Heart right ventricle (tissue), 16 donors: ENCODE measurements at regions not wholly inside any gene's neighbourhood (a gene's known extent, or its start where the extent isn't known, plus 50 kb on each side); places are given as distances from the start of the nearest gene placed in this dataset.

Experiments used
- ATAC-seq, 8 donors: fragments of 200-7000 bp; cut with Tn5 transposase; one replicate each; pipeline ENCODE4 v1.9.1; 2020; ENCODE audit warnings: mild to moderate bottlenecking in 8 of 8, moderate library complexity in 8 of 8, moderate number of reproducible peaks in 1 of 8
- DNase-seq, 2 donors: peaks; one replicate each; pipeline ENCODE4 v3.0.0-alpha.2; 2020
- H3K27ac ChIP-seq, 10 donors: fragments of 200-600 bp; sonication (generic) in 2 of 10; one replicate each; pipeline versions ENCODE4 v1.5.0 to v1.8.0; 2020 to 2022; ENCODE audit warnings: mild to moderate bottlenecking in 3 of 10
- H3K27me3 ChIP-seq, 7 donors: fragments of 200-600 bp; one replicate each; pipeline ENCODE4 v1.8.0; 2021 to 2022; ENCODE audit warnings: mild to moderate bottlenecking in 2 of 7
- H3K36me3 ChIP-seq, 9 donors: fragments of 200-600 bp; sonication (generic) in 1 of 9; one replicate each; pipeline versions ENCODE4 v1.5.0 to v1.8.0; 2020 to 2022; ENCODE audit warnings: mild to moderate bottlenecking in 2 of 9
- H3K4me1 ChIP-seq, 9 donors: fragments of 200-600 bp; sonication (generic) in 1 of 9; one replicate each; pipeline versions ENCODE4 v1.5.0 to v1.8.0; 2020 to 2022; ENCODE audit warnings: mild to moderate bottlenecking in 4 of 9
- H3K4me3 ChIP-seq, 10 donors: fragments of 200-600 bp; sonication (generic) in 2 of 10; one replicate each; pipeline versions ENCODE4 v1.5.0 to v1.8.0; 2020 to 2022; ENCODE audit warnings: mild to moderate bottlenecking in 7 of 10, moderate library complexity in 2 of 10
- H3K9me3 ChIP-seq, 11 donors: fragments of 200-600 bp in 10 of 11; sonication (generic) in 2 of 11; one replicate each; pipeline versions ENCODE4 v1.5.0 to v1.8.0; 2013 to 2022; ENCODE audit warnings: mild to moderate bottlenecking in 2 of 11, control low read depth in 1 of 11, moderate library complexity in 1 of 11
- WGBS, 2 donors: extraction: QIAGEN DNeasy Blood & Tissue Kit; methylation state at CpG; one replicate each; pipeline ENCODE4 v1.1.7; 2013; ENCODE audit warnings: inconsistent platforms in 1 of 2; 5-methylcytosine and 5-hydroxymethylcytosine counted together
- intact Hi-C, 10 donors: fragments of 100-400 bp; cut with DNase I; formaldehyde crosslinking; loops; one replicate each; pipeline versions ENCODE4 v1.11.1 to v1.14.2; 2022
- TF ChIP-seq, protein P1 (sequence below), 9 donors: fragments of 200-600 bp; sonication (generic) in 2 of 9; IDR thresholded peaks; one replicate each; pipeline versions ENCODE4 v1.5.0 to v1.8.0; 2021 to 2022; ENCODE audit warnings: antibody characterized with exemption in 9 of 9, mild to moderate bottlenecking in 5 of 9, moderate library complexity in 1 of 9
- donor health status: Arrhythmogenic right ventricular cardiomyopathy.
- donor health status: ischemic (EF 13 %, LVEDD 7.1; RV severe dilation, severe dysfunction).
- donor health status: healthy with polysubstance abuse.
- donor health status: DM: no; HTN: yes; CAD: no.
- donor health status: DM: no; HTN: no; CAD: no.
- donor health status: ischemic (EF 25% LVEDD 6.9; RV normal size, moderate dysfunction).
- donor health status: ischemic (EF 25% LVEDD 5.7; RV mildly dilated, moderate dysfunction).
- donor health status: healthy.
- donor health status: DM: yes; HTN: yes; CAD: no.
- donor health status: Ischemic cardiomyopathy.
- donor health status: ischemic (EF 35%, LVEDD 5.7; RV mildly dilated, moderate dysfunction).
- donor health status: nonischemic (EF 11% LVEDD 7.7; RV severe dilation, severe dysfunction).
- donor health status: DM: yes; HTN: yes; CAD: no.
- donor health status: PGD.
- donor health status: ischemic (EF 29% LVEDD 5.4; RV normal size, mild dysfunction).
- donor health status: nonischemic (EF 23%, LVEDD 6.1; RV moderate dilation, normal function).

DNA sequence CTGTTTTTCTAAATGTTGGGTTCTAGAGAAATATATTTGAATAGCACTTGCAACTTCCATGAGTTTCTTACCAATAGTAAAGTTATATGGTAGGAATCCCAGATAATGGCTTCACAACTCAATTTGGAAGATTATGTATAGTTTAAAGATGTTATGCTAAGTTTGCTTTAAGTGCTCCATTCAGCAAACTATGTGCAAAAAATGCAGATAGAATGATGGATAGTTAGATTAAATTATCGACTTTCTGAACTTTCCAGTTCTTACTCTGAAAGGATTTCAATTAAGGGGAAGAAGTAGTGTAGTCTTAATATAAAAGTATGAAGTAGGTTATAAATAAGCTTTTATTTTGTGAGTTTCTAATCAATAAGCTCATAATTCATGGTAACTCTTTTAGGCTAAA is 60.7 kb upstream of the NFKB1 start:
- no peak for DNase-seq
- TF ChIP-seq, protein P1, sequence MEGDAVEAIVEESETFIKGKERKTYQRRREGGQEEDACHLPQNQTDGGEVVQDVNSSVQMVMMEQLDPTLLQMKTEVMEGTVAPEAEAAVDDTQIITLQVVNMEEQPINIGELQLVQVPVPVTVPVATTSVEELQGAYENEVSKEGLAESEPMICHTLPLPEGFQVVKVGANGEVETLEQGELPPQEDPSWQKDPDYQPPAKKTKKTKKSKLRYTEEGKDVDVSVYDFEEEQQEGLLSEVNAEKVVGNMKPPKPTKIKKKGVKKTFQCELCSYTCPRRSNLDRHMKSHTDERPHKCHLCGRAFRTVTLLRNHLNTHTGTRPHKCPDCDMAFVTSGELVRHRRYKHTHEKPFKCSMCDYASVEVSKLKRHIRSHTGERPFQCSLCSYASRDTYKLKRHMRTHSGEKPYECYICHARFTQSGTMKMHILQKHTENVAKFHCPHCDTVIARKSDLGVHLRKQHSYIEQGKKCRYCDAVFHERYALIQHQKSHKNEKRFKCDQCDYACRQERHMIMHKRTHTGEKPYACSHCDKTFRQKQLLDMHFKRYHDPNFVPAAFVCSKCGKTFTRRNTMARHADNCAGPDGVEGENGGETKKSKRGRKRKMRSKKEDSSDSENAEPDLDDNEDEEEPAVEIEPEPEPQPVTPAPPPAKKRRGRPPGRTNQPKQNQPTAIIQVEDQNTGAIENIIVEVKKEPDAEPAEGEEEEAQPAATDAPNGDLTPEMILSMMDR (IDR thresholded peaks at IDR 0.05), result no peak
- Histone ChIP-seq H3K36me3 (no peaks in the 10 kb centered on the region), H3K4me1 (peaks cover 0 to 19% (median 18%) of the 10 kb centered on the region in 9 donors), H3K4me3 (no peak overlapping the region), H3K27ac (no peak overlapping the region), H3K27me3 (no peaks in the 10 kb centered on the region), H3K9me3 (no peaks in the 10 kb centered on the region)
- WGBS, 2 donors, result 88 to 99% methylated on average over 1 of the region's 1 CpG
- intact Hi-C loops, result loop anchor here in 6 of 10 donors (5.0 to 10.0 kb wide), 5 partner anchors 174 to 654 kb away; partner anchors contain the start of gene BDH2 (in 1 of the 6)
- ATAC-seq, result no peak

DNA sequence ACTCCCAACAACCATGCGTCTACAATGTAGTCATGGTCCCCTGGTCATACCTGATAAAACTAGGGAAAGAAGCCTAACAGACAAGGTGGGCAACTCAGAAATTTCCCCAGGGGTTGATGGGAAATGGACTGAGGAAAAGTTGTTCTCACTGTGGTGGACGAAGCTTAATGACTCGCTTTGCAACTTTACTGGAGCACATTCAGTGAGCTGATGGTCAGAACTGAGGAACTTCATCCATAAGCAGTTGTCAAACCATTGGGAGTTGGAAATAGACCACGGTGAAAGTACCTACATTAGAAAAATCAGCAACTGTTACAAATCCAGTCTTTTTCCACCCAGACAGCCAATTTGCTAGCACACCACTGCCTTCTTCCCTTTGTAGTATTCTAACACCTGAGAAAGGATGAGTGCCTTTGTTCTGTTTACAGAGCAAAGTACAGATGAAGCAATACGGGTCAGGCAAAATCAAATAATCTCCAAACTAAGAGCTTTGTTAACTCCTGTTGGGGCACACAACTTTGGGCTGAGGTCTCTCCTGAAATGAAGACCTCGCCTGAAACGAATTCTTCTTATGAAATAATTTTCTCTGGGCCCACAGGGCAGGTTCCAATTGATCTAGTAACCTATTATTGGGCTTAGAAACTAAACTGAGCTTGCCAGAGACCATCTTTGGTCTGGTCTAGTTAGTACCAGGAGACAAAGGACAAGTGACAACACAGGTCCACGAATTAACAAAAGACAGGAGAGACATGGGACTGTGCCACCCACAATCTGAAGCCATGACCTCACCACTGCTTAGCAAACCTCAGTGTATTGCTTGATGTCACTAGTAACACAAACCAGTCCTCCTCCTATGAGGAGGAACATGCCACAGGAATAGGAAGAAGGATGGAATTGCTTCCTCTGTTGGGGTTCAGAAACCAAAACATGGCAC is 58.9 kb upstream of the NFKB1 start:
- H3K27me3 ChIP-seq, result no peaks in the 10 kb centered on the region
- peaks cover 0 to 19% (median 18%) of the 10 kb centered on the region in 9 donors for H3K4me1 ChIP-seq
- DNase-seq, result no peak
- WGBS, 2 donors, result 93% methylated on average over 8 of the region's 8 CpGs
- no peak overlapping the region for H3K4me3 ChIP-seq
- no peaks in the 10 kb centered on the region for H3K9me3 ChIP-seq
- H3K27ac ChIP-seq, result no peak overlapping the region
- no peaks in the 10 kb centered on the region for H3K36me3 ChIP-seq
- ATAC-seq, result no peak
- TF ChIP-seq, protein P1 (IDR thresholded peaks at IDR 0.05), result no peak
- intact Hi-C loops, result loop anchor here in 6 of 10 donors (5.0 to 10.0 kb wide), 5 partner anchors 173 to 653 kb away; partner anchors contain the start of gene BDH2 (in 1 of the 6)

DNA sequence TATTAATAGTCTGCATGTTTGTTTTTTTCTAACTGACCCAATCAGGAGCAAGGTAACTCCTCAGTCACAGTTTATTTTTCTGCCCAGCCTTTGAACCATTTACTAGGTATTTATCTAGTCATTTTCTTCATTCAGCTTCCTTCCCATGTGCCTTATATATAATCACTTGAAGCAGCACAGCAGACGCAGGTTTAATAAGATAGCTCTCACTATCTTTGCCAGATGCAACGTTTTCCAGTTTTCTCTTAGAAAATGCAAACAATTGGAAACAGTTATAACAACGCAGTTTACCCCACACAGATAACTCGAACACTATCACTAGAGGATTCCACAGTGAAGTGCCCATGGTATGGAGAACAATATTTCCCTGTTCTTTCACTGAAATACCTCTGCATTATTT is 56.4 kb upstream of the NFKB1 start:
- H3K4me1 ChIP-seq, result peaks cover 0 to 4% (median 4%) of the 10 kb centered on the region in 9 donors
- no peak overlapping the region for H3K4me3 ChIP-seq
- no peaks in the 10 kb centered on the region for H3K27me3 ChIP-seq
- intact Hi-C loops, result loop anchor here (5.0 to 10.0 kb wide), 9 partner anchors 170 to 653 kb away; partner anchors contain the start of gene BDH2 (in 2 of the 10)
- ATAC-seq (no peak), DNase-seq (no peak)
- TF ChIP-seq, protein P1 (IDR thresholded peaks at IDR 0.05), result no peak
- H3K27ac ChIP-seq, result no peak overlapping the region
- H3K9me3 ChIP-seq, result no peaks in the 10 kb centered on the region
- no peaks in the 10 kb centered on the region for H3K36me3 ChIP-seq
- WGBS, 2 donors, result 54 to 55% methylated on average over 4 of the region's 4 CpGs

DNA sequence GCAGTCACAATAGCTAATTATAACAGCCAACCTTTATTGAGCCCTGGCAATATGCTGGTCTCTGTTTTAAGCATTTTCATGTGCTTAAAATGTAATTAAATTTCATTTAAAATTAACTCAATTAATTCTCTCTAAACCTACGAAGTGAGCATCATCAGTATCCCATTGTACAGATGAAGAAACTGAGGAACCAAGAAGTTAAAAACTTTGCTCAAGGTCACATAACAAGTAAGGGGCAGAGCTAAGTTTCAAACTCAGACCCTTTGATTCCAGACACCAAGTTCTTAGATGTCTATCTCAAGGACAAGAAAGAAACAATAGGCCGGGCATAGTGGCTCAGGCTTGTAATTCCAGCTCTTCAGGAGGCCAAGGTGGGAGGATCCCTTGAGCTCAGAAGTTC is 55.9 kb upstream of the NFKB1 start:
- no peak for DNase-seq
- no peaks in the 10 kb centered on the region for H3K4me1 ChIP-seq
- H3K9me3 ChIP-seq, result no peaks in the 10 kb centered on the region
- H3K36me3 ChIP-seq, result no peaks in the 10 kb centered on the region
- intact Hi-C loops, result loop anchor here (5.0 to 10.0 kb wide), 9 partner anchors 170 to 652 kb away; partner anchors contain the start of gene BDH2 (in 2 of the 10)
- ATAC-seq, result no peak
- H3K4me3 ChIP-seq, result no peak overlapping the region
- TF ChIP-seq, protein P1 (IDR thresholded peaks at IDR 0.05), result no peak
- no peaks in the 10 kb centered on the region for H3K27me3 ChIP-seq
- WGBS, 2 donors, result 94% methylated on average over 2 of the region's 2 CpGs
- H3K27ac ChIP-seq, result no peak overlapping the region
